NCI-H1436 (cell line): ENCODE measurements at regions not wholly inside any gene's neighbourhood (a gene's known extent, or its start where the extent isn't known, plus 50 kb on each side); places are given as distances from the start of the nearest gene placed in this dataset.

ENCODE experiments used
- DNase-seq: peaks from one replicate; lab custom pipeline; 2025; lab: John Stamatoyannopoulos, UW

- DNase-seq = no peak
Observed at GRCh38 chr7:67843001-67843565, 846.5 kb downstream of the TYW1 start.

GRCh38 chr7:67843615-67844014 lies 847.0 kb downstream of the TYW1 start:
- no peak for DNase-seq

- no peak for DNase-seq
Observed at GRCh38 chr7:67847092-67847787, 850.6 kb downstream of the TYW1 start.

GRCh38 chr7:67854221-67855178 lies 857.9 kb downstream of the TYW1 start:
- DNase-seq = no peak

GRCh38 chr7:67855322-67855721 lies 858.7 kb downstream of the TYW1 start:
- DNase-seq = no peak

GRCh38 chr7:67856046-67856445 lies 859.4 kb downstream of the TYW1 start:
- no peak for DNase-seq

- no peak for DNase-seq
Observed at GRCh38 chr7:67857698-67858097, 861.1 kb downstream of the TYW1 start.

GRCh38 chr7:67858931-67859330 lies 862.3 kb downstream of the TYW1 start:
- DNase-seq = no peak

- DNase-seq = no peak
Observed at GRCh38 chr7:67863911-67864310, 867.3 kb downstream of the TYW1 start.

GRCh38 chr7:67866054-67866453 lies 869.4 kb downstream of the TYW1 start:
- no peak for DNase-seq

- no peak for DNase-seq
Observed at GRCh38 chr7:67866812-67867211, 870.2 kb downstream of the TYW1 start.

GRCh38 chr7:67870396-67870795 lies 873.8 kb downstream of the TYW1 start:
- DNase-seq = no peak

GRCh38 chr7:67875558-67875957 lies 878.9 kb downstream of the TYW1 start:
- DNase-seq = no peak

GRCh38 chr7:67878808-67879207 lies 882.2 kb downstream of the TYW1 start:
- DNase-seq = no peak

- DNase-seq = no peak
Observed at GRCh38 chr7:67882843-67883242, 886.2 kb downstream of the TYW1 start.

GRCh38 chr7:67890316-67890715 lies 893.7 kb downstream of the TYW1 start:
- DNase-seq = no peak

- no peak for DNase-seq
Observed at GRCh38 chr7:67894746-67895145, 898.1 kb downstream of the TYW1 start.

- DNase-seq = no peak
Observed at GRCh38 chr7:67896721-67897120, 900.1 kb downstream of the TYW1 start.

GRCh38 chr7:67900456-67900855 lies 903.8 kb downstream of the TYW1 start:
- DNase-seq = no peak

- DNase-seq = no peak
Observed at GRCh38 chr7:67901808-67902480, 905.3 kb downstream of the TYW1 start.

- no peak for DNase-seq
Observed at GRCh38 chr7:67907792-67908191, 911.2 kb downstream of the TYW1 start.

GRCh38 chr7:67912437-67912836 lies 915.8 kb downstream of the TYW1 start:
- DNase-seq = no peak
